DND-41 (cell line): ENCODE measurements at regions not wholly inside any gene's neighbourhood (a gene's known extent, or its start where the extent isn't known, plus 50 kb on each side); places are given as distances from the start of the nearest gene placed in this dataset.

Source experiments
- CTCF ChIP-seq: IDR thresholded peaks from 2 replicates; pipeline ENCODE4 v1.5.1; 2012; ENCODE audit warnings: borderline replicate concordance, low read length, moderate library complexity, mild to moderate bottlenecking; ENCODE audit not compliant: poor library complexity, severe bottlenecking; ENCODE audit errors: extremely low read depth
- EZH2 ChIP-seq: IDR thresholded peaks from 3 replicates; pipeline ENCODE4 v1.6.1; 2012; ENCODE audit warnings: borderline replicate concordance, low read depth, mild to moderate bottlenecking, moderate library complexity, low read length, inconsistent platforms; ENCODE audit not compliant: severe bottlenecking

GRCh38 chr12:115553622-115554021 is 723.9 kb downstream of the MED13L start:
- TF ChIP-seq CTCF (no peak), EZH2 (no peak)
